SK-N-DZ (cell line): ENCODE measurements at regions not wholly inside any gene's neighbourhood (a gene's known extent, or its start where the extent isn't known, plus 50 kb on each side); places are given as distances from the start of the nearest gene placed in this dataset.
"Not testable (repeated sequence)": the region's sequence is repeated elsewhere in the genome, so short reads cannot be mapped to it uniquely, and the experiment has no call there.

ENCODE experiments used
- DNase-seq: peaks from one replicate; pipeline ENCODE4 v3.0.0-alpha.2; 2015; ENCODE audit warnings: low spot score

- no peak for DNase-seq
Measured at GRCh38 chr3:167001374-167001773, 378.7 kb downstream of the ZBBX start.

- DNase-seq = no peak
Measured at GRCh38 chr3:166993015-166993630, 387.0 kb downstream of the ZBBX start.

GRCh38 chr3:166986000-166986399 is 394.1 kb downstream of the ZBBX start:
- no peak for DNase-seq

GRCh38 chr3:166975796-166976195 is 404.3 kb downstream of the ZBBX start:
- DNase-seq = not testable (repeated sequence)

- DNase-seq = not testable (repeated sequence)
Measured at GRCh38 chr3:166967714-166968113, 412.4 kb downstream of the ZBBX start.

- DNase-seq = no peak
Measured at GRCh38 chr3:166962911-166963310, 417.2 kb downstream of the ZBBX start.

- DNase-seq = no peak
Measured at GRCh38 chr3:166957121-166957520, 423.0 kb downstream of the ZBBX start.

GRCh38 chr3:166955201-166955939 is 424.7 kb downstream of the ZBBX start:
- DNase-seq = no peak

GRCh38 chr3:166934879-166935278 is 445.2 kb downstream of the ZBBX start:
- no peak for DNase-seq

GRCh38 chr3:166917437-166917836 is 462.7 kb downstream of the ZBBX start:
- DNase-seq = no peak

GRCh38 chr3:166902374-166902773 is 477.7 kb downstream of the ZBBX start:
- DNase-seq = no peak

- DNase-seq = no peak
Measured at GRCh38 chr3:166900866-166901577, 479.1 kb downstream of the ZBBX start.

GRCh38 chr3:166897811-166898210 is 482.3 kb downstream of the ZBBX start:
- DNase-seq = no peak

- DNase-seq = no peak
Measured at GRCh38 chr3:166889241-166889640, 490.9 kb downstream of the ZBBX start.

- DNase-seq = peak; percentile 28
Measured at GRCh38 chr3:166879661-166880060, 500.4 kb downstream of the ZBBX start.

GRCh38 chr3:166877971-166878370 is 502.1 kb downstream of the ZBBX start:
- no peak for DNase-seq

GRCh38 chr3:166864473-166865467 is 515.3 kb downstream of the ZBBX start:
- no peak for DNase-seq

- DNase-seq = no peak
Measured at GRCh38 chr3:166860217-166860616, 519.9 kb downstream of the ZBBX start.

GRCh38 chr3:166844329-166844728 is 535.8 kb downstream of the ZBBX start:
- no peak for DNase-seq

- not testable (repeated sequence) for DNase-seq
Measured at GRCh38 chr3:166842784-166843183, 537.3 kb downstream of the ZBBX start.

- peak; percentile 5 for DNase-seq
Measured at GRCh38 chr3:166837535-166837934, 542.6 kb downstream of the ZBBX start.
